Esophagus muscularis mucosa (tissue), 4 donors: ENCODE measurements at regions not wholly inside any gene's neighbourhood (a gene's known extent, or its start where the extent isn't known, plus 50 kb on each side); places are given as distances from the start of the nearest gene placed in this dataset.
"Not testable (repeated sequence)": the region's sequence is repeated elsewhere in the genome, so short reads cannot be mapped to it uniquely, and the experiment has no call there.

Experiments used
- DNase-seq: peaks from one replicate; pipeline ENCODE4 v3.0.0-alpha.2; 2017; ENCODE audit errors: extremely low spot score
- H3K27ac ChIP-seq, 4 donors: fragments of 200-600 bp; sonication (generic); replicated peaks in 1 of 4; 1 replicate in 3 of 4; 2 replicates in 1 of 4; pipeline ENCODE4 v1.5.1; 2016 to 2019; ENCODE audit warnings: mild to moderate bottlenecking in 1 of 4
- H3K27me3 ChIP-seq, 4 donors: fragments of 200-600 bp; sonication (generic); one replicate each; pipeline versions ENCODE4 v1.5.1 to v1.6.0; 2016 to 2019
- H3K36me3 ChIP-seq, 4 donors: fragments of 200-600 bp; sonication (generic); one replicate each; pipeline ENCODE4 v1.5.1; 2016 to 2019
- H3K4me1 ChIP-seq, 4 donors: fragments of 200-600 bp; sonication (generic); one replicate each; pipeline ENCODE4 v1.5.1; 2016 to 2019
- H3K4me3 ChIP-seq, 4 donors: fragments of 200-600 bp; sonication (generic); 1 replicate in 2 of 4; 2 replicates in 2 of 4; pipeline ENCODE4 v1.5.1; 2016 to 2019; ENCODE audit warnings: mild to moderate bottlenecking in 4 of 4, moderate library complexity in 1 of 4
- H3K9me3 ChIP-seq, 4 donors: fragments of 200-600 bp; sonication (generic); 1 replicate in 3 of 4; 2 replicates in 1 of 4; pipeline ENCODE4 v1.5.1; 2016 to 2019
- CTCF ChIP-seq, 3 experiments: fragments of 200-600 bp in 2 of 3; fragments of 450-650 bp in 1 of 3; sonication (generic) in 2 of 3; IDR thresholded peaks; one replicate each; pipeline ENCODE4 v1.5.1; 2017 to 2019; ENCODE audit warnings: antibody characterized with exemption in 3 of 3, mild to moderate bottlenecking in 2 of 3, moderate library complexity in 1 of 3
- EP300 ChIP-seq: sonication (generic); formaldehyde crosslinking; IDR thresholded peaks from one replicate; pipeline ENCODE4 v1.6.1; 2017; ENCODE audit warnings: antibody characterized with exemption
- POLR2A ChIP-seq: fragments of 450-650 bp; IDR thresholded peaks from one replicate; pipeline ENCODE4 v1.6.1; 2017; ENCODE audit warnings: antibody characterized with exemption, moderate library complexity, mild to moderate bottlenecking, low read depth
- POLR2AphosphoS5 ChIP-seq, 2 donors: sonication (generic); formaldehyde crosslinking; IDR thresholded peaks; one replicate each; pipeline ENCODE4 v1.6.1; 2017; ENCODE audit warnings: antibody characterized with exemption in 2 of 2
- WGBS: methylation state at CpG from one replicate; pipeline ENCODE4 v1.1.5; 2018; 5-methylcytosine and 5-hydroxymethylcytosine counted together
- intact Hi-C: fragments of 100-400 bp; cut with DNase I; formaldehyde crosslinking; loops from one replicate; pipeline ENCODE4 v1.15.1; 2023

GRCh38 chr7:98779800-98780587, 89.8 kb downstream of the TMEM130 start:
- intact Hi-C loops, result no loop called here

DNA sequence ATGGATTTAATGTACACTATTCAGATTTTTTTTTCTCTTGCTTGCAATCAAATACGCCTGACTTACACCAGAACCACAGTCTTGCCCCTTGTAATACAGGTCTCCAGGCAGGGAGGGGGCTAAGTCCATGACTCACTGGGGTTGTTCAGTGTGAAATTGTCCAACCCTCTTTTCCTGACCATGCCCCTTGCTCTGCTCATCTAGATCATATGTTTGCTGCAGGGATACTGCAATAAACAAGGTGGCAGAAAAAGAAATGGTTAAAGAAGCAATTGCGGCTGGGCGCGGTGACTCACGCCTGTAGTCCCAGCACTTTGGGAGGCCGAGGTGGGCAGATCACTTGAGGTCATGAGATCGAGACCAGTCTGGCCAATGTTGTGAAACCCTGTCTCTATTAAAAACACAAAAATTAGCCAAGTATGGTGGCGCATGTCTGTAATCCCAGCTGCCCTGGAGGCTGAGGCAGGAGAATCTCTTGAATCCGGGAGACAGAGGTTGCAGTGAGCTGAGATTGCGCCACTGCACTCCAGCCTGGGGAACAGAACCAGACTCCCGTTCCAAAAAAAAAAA, 85.5 kb downstream of the TMEM130 start:
- intact Hi-C loops, result no loop called here
- Histone ChIP-seq H3K27ac (no peak overlapping the region), H3K4me1 (no peaks in the 10 kb centered on the region), H3K27me3 (peaks cover 0 to 49% (median 0%) of the 10 kb centered on the region in 4 donors), H3K36me3 (no peaks in the 10 kb centered on the region), H3K9me3 (no peaks in the 10 kb centered on the region), H3K4me3 (no peak overlapping the region)
- DNase-seq, result no peak
- WGBS, result 81% methylated on average over 11 of the region's 11 CpGs
- no peak for TF ChIP-seq CTCF (IDR thresholded peaks at IDR 0.05)
- TF ChIP-seq EP300, result no peak
- TF ChIP-seq POLR2A, result no peak
- no peak for TF ChIP-seq POLR2AphosphoS5 (IDR thresholded peaks at IDR 0.05)

More at GRCh38 chr7:98779800-98780587, 89.8 kb downstream of the TMEM130 start:
- WGBS, result 84% methylated on average over 22 of the region's 22 CpGs
- Histone ChIP-seq H3K4me3 (no peak overlapping the region), H3K4me1 (no peaks in the 10 kb centered on the region), H3K36me3 (no peaks in the 10 kb centered on the region), H3K27me3 (peaks cover 0 to 34% (median 0%) of the 10 kb centered on the region in 4 donors), H3K9me3 (no peaks in the 10 kb centered on the region), H3K27ac (no peak overlapping the region)
- TF ChIP-seq POLR2A, result no peak
- no peak for TF ChIP-seq POLR2AphosphoS5 (IDR thresholded peaks at IDR 0.05)
- no peak for TF ChIP-seq CTCF (IDR thresholded peaks at IDR 0.05)
- no peak for TF ChIP-seq EP300
- DNase-seq, result no peak

GRCh38 chr7:98785929-98786571, 83.8 kb downstream of the TMEM130 start:
- Histone ChIP-seq H3K27ac (no peak overlapping the region), H3K27me3 (peaks cover 0 to 47% (median 0%) of the 10 kb centered on the region in 4 donors), H3K9me3 (no peaks in the 10 kb centered on the region), H3K4me1 (no peaks in the 10 kb centered on the region), H3K36me3 (no peaks in the 10 kb centered on the region), H3K4me3 (no peak overlapping the region)
- 56% methylated on average over 14 of the region's 14 CpGs for WGBS
- TF ChIP-seq CTCF (IDR thresholded peaks at IDR 0.05), result no peak
- no peak for TF ChIP-seq POLR2AphosphoS5 (IDR thresholded peaks at IDR 0.05)
- TF ChIP-seq EP300, result no peak
- no peak for TF ChIP-seq POLR2A
- DNase-seq, result no peak
- intact Hi-C loops, result no loop called here

- Histone ChIP-seq H3K27me3 (peaks cover 0 to 34% (median 0%) of the 10 kb centered on the region in 4 donors), H3K4me3 (no peak overlapping the region), H3K36me3 (no peaks in the 10 kb centered on the region), H3K9me3 (no peaks in the 10 kb centered on the region), H3K4me1 (no peaks in the 10 kb centered on the region), H3K27ac (no peak overlapping the region)
- TF ChIP-seq EP300, result no peak
- no peak for TF ChIP-seq POLR2A
- no peak for TF ChIP-seq CTCF (IDR thresholded peaks at IDR 0.05)
- TF ChIP-seq POLR2AphosphoS5 (IDR thresholded peaks at IDR 0.05), result no peak
- WGBS, result 48% methylated on average over 3 of the region's 3 CpGs
- no peak for DNase-seq
- intact Hi-C loops, result no loop called here
Measured at GRCh38 chr7:98788966-98789365, 80.8 kb downstream of the TMEM130 start.

GRCh38 chr7:98794453-98794852, 75.4 kb downstream of the TMEM130 start:
- 89% methylated on average over 4 of the region's 4 CpGs for WGBS
- intact Hi-C loops, result not testable (repeated sequence)

More at GRCh38 chr7:98794453-98794852, 75.4 kb downstream of the TMEM130 start:
- not testable (repeated sequence) for H3K36me3 ChIP-seq, H3K4me3 ChIP-seq, H3K27me3 ChIP-seq, H3K27ac ChIP-seq, H3K9me3 ChIP-seq, DNase-seq, H3K4me1 ChIP-seq
